SK-N-SH treated with all-trans-retinoic acid at 6 μM for 48 hours (cell line): ENCODE measurements at regions not wholly inside any gene's neighbourhood (a gene's known extent, or its start where the extent isn't known, plus 50 kb on each side); places are given as distances from the start of the nearest gene placed in this dataset.
A peak's percentile ranks its signal among the peaks of the same experiment; 100 is the strongest.

Experiments used
- ARNTL ChIP-seq: fragments of 450-650 bp; formaldehyde crosslinking; IDR thresholded peaks from 2 replicates; pipeline ENCODE4 v1.5.0; 2020; ENCODE audit warnings: low read depth, mild to moderate bottlenecking, moderate library complexity, borderline replicate concordance
- CSDC2 ChIP-seq: fragments of 250-450 bp; sonication (Bioruptor Pico); IDR thresholded peaks from 2 replicates; pipeline ENCODE4 v1.5.0; 2020; ENCODE audit warnings: mild to moderate bottlenecking, moderate library complexity
- ISL1 ChIP-seq: fragments of 250-450 bp; sonication (Bioruptor Pico); IDR thresholded peaks from 2 replicates; pipeline ENCODE4 v2.1.2; 2022; ENCODE audit warnings: mild to moderate bottlenecking, moderate library complexity
- OSR1 ChIP-seq: fragments of 250-450 bp; sonication (Bioruptor Pico); IDR thresholded peaks from 2 replicates; pipeline ENCODE4 v1.8.0; 2022; ENCODE audit warnings: moderate library complexity, mild to moderate bottlenecking, inconsistent platforms
- PATZ1 ChIP-seq: fragments of 250-450 bp; sonication (Bioruptor Pico); IDR thresholded peaks from 2 replicates; pipeline ENCODE4 v1.8.0; 2020; ENCODE audit warnings: mild to moderate bottlenecking, moderate library complexity, borderline replicate concordance
- RARB ChIP-seq: fragments of 250-450 bp; sonication (Bioruptor Pico); IDR thresholded peaks from 2 replicates; pipeline ENCODE4 v1.8.0; 2021; ENCODE audit warnings: mild to moderate bottlenecking, moderate library complexity
- ZC3H10 ChIP-seq: fragments of 250-450 bp; sonication (Bioruptor Pico); IDR thresholded peaks from 2 replicates; pipeline ENCODE4 v1.5.1; 2021; ENCODE audit warnings: mild to moderate bottlenecking, moderate library complexity
- ZFP3 ChIP-seq: fragments of 250-450 bp; sonication (Bioruptor Pico); IDR thresholded peaks from 2 replicates; pipeline ENCODE4 v1.5.0; 2020; ENCODE audit warnings: mild to moderate bottlenecking, moderate library complexity

- TF ChIP-seq ARNTL (CRISPR knock-in tag) (no peak), CSDC2 (CRISPR knock-in tag) (no peak), ZC3H10 (peak; percentile 71; the same call in 1 of the 2 replicates), ZFP3 (no peak), PATZ1 (CRISPR knock-in tag) (no peak), ISL1 (CRISPR knock-in tag) (no peak), RARB (no peak), OSR1 (CRISPR knock-in tag) (peak; percentile 99)
Observed at GRCh38 chrX:45344594-45344993, 143.9 kb upstream of the DIPK2B start.
